Lung (tissue), 11 donors: ENCODE measurements at regions not wholly inside any gene's neighbourhood (a gene's known extent, or its start where the extent isn't known, plus 50 kb on each side); places are given as distances from the start of the nearest gene placed in this dataset.

Experiments used
- ATAC-seq: fragments of 200-7000 bp; cut with Tn5 transposase; one replicate; pipeline ENCODE4 v1.9.1; 2020; ENCODE audit warnings: moderate number of reproducible peaks; ENCODE audit not compliant: insufficient read depth, low FRiP score
- DNase-seq, 3 donors: peaks; one replicate each; pipeline ENCODE4 v3.0.0-alpha.2; 2013 to 2017
- H3K27ac ChIP-seq, 2 donors: one replicate each; pipeline ENCODE4 v1.5.1; 2013; ENCODE audit warnings: mild to moderate bottlenecking in 2 of 2, moderate library complexity in 2 of 2, control low read depth in 1 of 2, inconsistent platforms in 1 of 2, low read depth in 1 of 2, low read length in 1 of 2
- H3K27me3 ChIP-seq, 3 donors: one replicate each; pipeline ENCODE4 v1.5.1; 2013; ENCODE audit warnings: low read length in 2 of 3; ENCODE audit not compliant: control insufficient read depth in 3 of 3, insufficient read depth in 3 of 3
- H3K36me3 ChIP-seq, 4 donors: one replicate each; pipeline ENCODE4 v1.5.1; 2013; ENCODE audit warnings: low read length in 4 of 4, mild to moderate bottlenecking in 1 of 4, moderate library complexity in 1 of 4; ENCODE audit not compliant: control insufficient read depth in 4 of 4, insufficient read depth in 4 of 4
- H3K4me1 ChIP-seq, 5 donors: one replicate each; pipeline ENCODE4 v1.5.1; 2013; ENCODE audit warnings: low read length in 5 of 5, mild to moderate bottlenecking in 2 of 5, moderate library complexity in 1 of 5; ENCODE audit not compliant: control insufficient read depth in 5 of 5, insufficient read depth in 5 of 5
- H3K4me3 ChIP-seq: one replicate; pipeline ENCODE4 v1.5.1; 2013; ENCODE audit warnings: mild to moderate bottlenecking, control low read depth, moderate library complexity
- H3K9ac ChIP-seq, 2 donors: one replicate each; pipeline ENCODE4 v1.5.1; 2013; ENCODE audit warnings: low read length in 2 of 2, control low read depth in 1 of 2; ENCODE audit not compliant: insufficient read depth in 1 of 2
- H3K9me3 ChIP-seq, 4 donors: one replicate each; pipeline ENCODE4 v1.5.1; 2013; ENCODE audit warnings: low read length in 3 of 4, mild to moderate bottlenecking in 1 of 4, moderate library complexity in 1 of 4; ENCODE audit not compliant: control insufficient read depth in 4 of 4, insufficient read depth in 3 of 4
- CTCF ChIP-seq: IDR thresholded peaks from 2 replicates; pipeline ENCODE4 v1.5.1; 2012; ENCODE audit warnings: mild to moderate bottlenecking; ENCODE audit errors: control extremely low read depth, extremely low read depth
- WGBS, 2 donors: extraction: QIAGEN DNeasy Blood & Tissue Kit; methylation state at CpG; one replicate each; pipeline ENCODE4 v1.1.7; 2013; 5-methylcytosine and 5-hydroxymethylcytosine counted together
- donor health status: control.
- donor health status: control.
- donor health status: Bipolar disorder and iron deficiency.
- donor health status: healthy.
- donor health status: DM: yes; HTN: yes; CAD: no.

DNA sequence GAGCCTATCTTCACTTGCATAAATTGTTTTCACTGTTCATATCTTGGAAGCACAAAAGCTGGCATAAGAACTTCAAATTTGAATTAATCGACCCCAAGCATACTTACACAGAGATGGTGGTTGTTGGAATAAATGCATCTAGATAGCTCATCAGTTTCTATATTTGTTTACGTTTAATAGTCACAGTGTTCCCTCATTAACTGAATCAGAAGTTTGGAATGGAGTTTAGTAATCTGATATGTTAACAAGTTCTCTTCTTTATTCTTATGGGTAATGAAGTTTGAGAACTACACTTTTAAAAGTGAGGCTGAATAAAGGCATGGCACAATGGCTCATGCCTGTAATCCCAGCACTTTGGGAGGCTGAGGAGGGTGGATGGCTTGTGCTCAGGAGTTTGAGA lies 886.7 kb upstream of the PCDH20 start:
- 55 to 74% methylated on average over 2 of the region's 2 CpGs for WGBS, 2 donors

GRCh38 chr13:62299988-62300387 lies 884.3 kb upstream of the PCDH20 start:
- H3K27me3 ChIP-seq = no peaks in the 10 kb centered on the region
- TF ChIP-seq CTCF = no peak
- no peaks in the 10 kb centered on the region for H3K9me3 ChIP-seq
- WGBS, 2 donors = 52 to 69% methylated on average over 3 of the region's 3 CpGs
- DNase-seq = no peak
- H3K9ac ChIP-seq = no peak overlapping the region
- no peaks in the 10 kb centered on the region for H3K4me1 ChIP-seq
- H3K36me3 ChIP-seq = no peaks in the 10 kb centered on the region
- ATAC-seq = no peak
- no peak overlapping the region for H3K27ac ChIP-seq
- no peak overlapping the region for H3K4me3 ChIP-seq

More for the DNA sequence above, 886.7 kb upstream of the PCDH20 start:
- no peak for DNase-seq
- no peak overlapping the region for H3K27ac ChIP-seq
- no peaks in the 10 kb centered on the region for H3K27me3 ChIP-seq
- no peak for ATAC-seq
- no peak for TF ChIP-seq CTCF
- no peak overlapping the region for H3K4me3 ChIP-seq
- H3K9ac ChIP-seq = no peak overlapping the region
- no peaks in the 10 kb centered on the region for H3K4me1 ChIP-seq
- no peaks in the 10 kb centered on the region for H3K36me3 ChIP-seq
- H3K9me3 ChIP-seq = no peaks in the 10 kb centered on the region

DNA sequence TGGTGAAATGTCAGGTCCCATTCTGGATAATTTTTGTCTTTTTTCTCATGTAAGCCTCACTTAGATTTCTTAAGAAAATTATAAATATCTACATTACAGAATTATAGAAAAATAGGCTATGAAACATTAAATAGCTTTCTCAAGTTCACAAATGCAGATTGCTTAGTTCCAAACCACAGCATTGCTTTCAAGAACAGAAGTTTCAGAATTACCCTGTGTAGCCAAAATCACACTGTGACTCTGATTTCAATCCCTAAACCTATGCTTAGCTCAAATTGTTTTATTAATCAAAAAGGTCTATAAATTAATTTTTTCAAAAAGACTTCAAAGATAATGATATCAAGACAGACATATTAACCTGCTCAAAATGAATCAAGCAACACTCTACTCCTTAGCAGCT lies 881.2 kb upstream of the PCDH20 start:
- H3K27ac ChIP-seq = no peak overlapping the region
- ATAC-seq = no peak
- H3K4me1 ChIP-seq = no peaks in the 10 kb centered on the region
- TF ChIP-seq CTCF = no peak
- no peak for DNase-seq
- H3K4me3 ChIP-seq = no peak overlapping the region
- H3K9ac ChIP-seq = no peak overlapping the region
- no peaks in the 10 kb centered on the region for H3K36me3 ChIP-seq
- no peaks in the 10 kb centered on the region for H3K27me3 ChIP-seq
- no peaks in the 10 kb centered on the region for H3K9me3 ChIP-seq

- 68 to 71% methylated on average over 4 of the region's 4 CpGs for WGBS, 2 donors
- Histone ChIP-seq H3K4me1 (no peaks in the 10 kb centered on the region), H3K27me3 (no peaks in the 10 kb centered on the region), H3K9ac (no peak overlapping the region), H3K4me3 (no peak overlapping the region), H3K9me3 (no peaks in the 10 kb centered on the region), H3K27ac (no peak overlapping the region), H3K36me3 (no peaks in the 10 kb centered on the region)
- DNase-seq (no peak), ATAC-seq (no peak)
- no peak for TF ChIP-seq CTCF
Observed at GRCh38 chr13:62294244-62294643, 878.6 kb upstream of the PCDH20 start.
